GM18502 (cell line): ENCODE measurements at regions not wholly inside any gene's neighbourhood (a gene's known extent, or its start where the extent isn't known, plus 50 kb on each side); places are given as distances from the start of the nearest gene placed in this dataset.

Source experiments
- ATAC-seq: cut with Tn5 transposase; IDR thresholded peaks from one replicate; pipeline ENCODE4 v1.9.1; 2021; ENCODE audit warnings: mild to moderate bottlenecking; ENCODE audit not compliant: unreplicated experiment, poor library complexity

GRCh38 chr6:105603788-105604586 is 201.1 kb upstream of the PREP start:
- ATAC-seq = no peak

- ATAC-seq = peak; percentile 91
These were observed 198.8 kb upstream of the PREP start for GRCh38 chr6:105601541-105602236.

- no peak for ATAC-seq
These were observed 197.7 kb upstream of the PREP start for GRCh38 chr6:105600336-105601260.

GRCh38 chr6:105598264-105598663 is 195.4 kb upstream of the PREP start:
- no peak for ATAC-seq

- no peak for ATAC-seq
These were observed 193.4 kb upstream of the PREP start for GRCh38 chr6:105596284-105596755.

GRCh38 chr6:105595829-105596228 is 192.9 kb upstream of the PREP start:
- ATAC-seq = no peak

GRCh38 chr6:105594821-105595220 is 191.9 kb upstream of the PREP start:
- no peak for ATAC-seq

GRCh38 chr6:105593805-105594671 is 191.2 kb upstream of the PREP start:
- ATAC-seq = no peak

GRCh38 chr6:105593056-105593690 is 190.3 kb upstream of the PREP start:
- no peak for ATAC-seq

GRCh38 chr6:105592329-105592728 is 189.4 kb upstream of the PREP start:
- no peak for ATAC-seq

- peak; percentile 96 for ATAC-seq
These were observed 188.2 kb upstream of the PREP start for GRCh38 chr6:105591053-105591452.

- ATAC-seq = no peak
These were observed 185.3 kb upstream of the PREP start for GRCh38 chr6:105588123-105588710.

GRCh38 chr6:105587349-105588122 is 184.7 kb upstream of the PREP start:
- ATAC-seq = no peak

GRCh38 chr6:105578179-105578707 is 175.4 kb upstream of the PREP start:
- ATAC-seq = no peak

GRCh38 chr6:105573556-105573955 is 170.7 kb upstream of the PREP start:
- ATAC-seq = no peak

GRCh38 chr6:105573138-105573537 is 170.3 kb upstream of the PREP start:
- no peak for ATAC-seq

- ATAC-seq = no peak
These were observed 167.5 kb upstream of the PREP start for GRCh38 chr6:105570416-105570815.

- no peak for ATAC-seq
These were observed 166.8 kb upstream of the PREP start for GRCh38 chr6:105569706-105570105.
